GM12891 (cell line): ENCODE measurements at regions not wholly inside any gene's neighbourhood (a gene's known extent, or its start where the extent isn't known, plus 50 kb on each side); places are given as distances from the start of the nearest gene placed in this dataset.

ENCODE experiments used
- POLR2A ChIP-seq: IDR thresholded peaks from 2 replicates; pipeline ENCODE4 v1.6.1; 2011; ENCODE audit warnings: low read depth, low read length, control low read depth
- POLR2AphosphoS5 ChIP-seq: IDR thresholded peaks from 2 replicates; pipeline ENCODE4 v1.6.1; 2011; ENCODE audit warnings: low read depth, low read length, control low read depth
- TAF1 ChIP-seq: IDR thresholded peaks from 2 replicates; pipeline ENCODE4 v1.6.1; 2011; ENCODE audit warnings: low read depth, low read length, control low read depth

- TF ChIP-seq POLR2A = no peak
- TF ChIP-seq POLR2AphosphoS5 = no peak
- no peak for TF ChIP-seq TAF1
Observed at GRCh38 chr17:52673791-52674190, 515.3 kb upstream of the CA10 start.
